ENCODE measurements at regions not wholly inside any gene's neighbourhood (a gene's known extent, or its start where the extent isn't known, plus 50 kb on each side); places are given as distances from the start of the nearest gene placed in this dataset.

DNA sequence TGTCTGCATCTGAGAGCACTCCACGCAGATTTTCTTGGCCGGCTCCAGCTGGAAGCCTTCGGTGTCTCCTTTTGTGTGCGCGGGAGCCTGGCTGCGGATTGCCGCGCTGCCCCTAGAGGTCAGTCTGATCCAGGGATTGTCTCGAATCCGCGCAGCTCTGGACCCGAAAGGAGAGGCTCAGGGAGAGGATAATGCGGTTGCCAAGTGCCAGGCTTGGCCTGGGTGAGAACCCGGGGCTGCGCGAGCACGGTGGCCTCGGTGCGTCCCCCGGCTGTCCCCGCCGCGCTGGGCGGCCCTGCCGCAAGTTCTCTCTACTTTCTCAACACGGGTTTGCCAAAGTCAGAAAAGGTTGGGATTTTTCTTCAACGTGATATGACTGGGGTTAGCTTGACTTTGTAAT lies 140.9 kb downstream of the ADCYAP1R1 start:
- DNase-seq (ENCODE audit: low read depth), result no peak
- POLR2A ChIA-PET, result no interaction called here

GRCh38 chr7:31190906-31191305 lies 138.8 kb downstream of the ADCYAP1R1 start:
- no peak for DNase-seq (ENCODE audit: low read depth)
- POLR2A ChIA-PET, result no interaction called here
- no peak for TF ChIP-seq CTCF (IDR thresholded peaks at IDR 0.05; ENCODE audit: insufficient read depth, low read depth, low read length)
- no peaks in the 10 kb centered on the region for H3K36me3 ChIP-seq (ENCODE audit: control insufficient read depth, insufficient read depth, low read length)
- H3K4me3 ChIP-seq (ENCODE audit: low read depth, low read length), result no peak overlapping the region
- CTCF ChIA-PET, result interaction anchor here (1.4 kb wide), 1 partner anchor 56 kb away, joined by 3 read pairs; no protein-coding TSS in a partner anchor
- H3K27me3 ChIP-seq (ENCODE audit: control insufficient read depth, insufficient read depth, low read length), result no peaks in the 10 kb centered on the region

More for the DNA sequence above, 140.9 kb downstream of the ADCYAP1R1 start:
- Histone ChIP-seq H3K36me3 (ENCODE audit: control insufficient read depth, insufficient read depth, low read length) (no peaks in the 10 kb centered on the region), H3K4me3 (ENCODE audit: low read depth, low read length) (no peak overlapping the region), H3K27me3 (ENCODE audit: control insufficient read depth, insufficient read depth, low read length) (no peaks in the 10 kb centered on the region)
- peak; percentile 87 for TF ChIP-seq CTCF (IDR thresholded peaks at IDR 0.05; ENCODE audit: insufficient read depth, low read depth, low read length)
- CTCF ChIA-PET, result interaction anchor here (0.7 to 1.6 kb wide), 7 partner anchors 10 to 58 kb away, joined by 3 to 7 read pairs (median 4); no protein-coding TSS in a partner anchor

GRCh38 chr7:31186202-31186601 lies 134.1 kb downstream of the ADCYAP1R1 start:
- TF ChIP-seq CTCF (IDR thresholded peaks at IDR 0.05; ENCODE audit: insufficient read depth, low read depth, low read length), result no peak
- H3K4me3 ChIP-seq (ENCODE audit: low read depth, low read length), result no peak overlapping the region
- H3K36me3 ChIP-seq (ENCODE audit: control insufficient read depth, insufficient read depth, low read length), result no peaks in the 10 kb centered on the region
- no peak for DNase-seq (ENCODE audit: low read depth)
- CTCF ChIA-PET, result interaction anchor here (2.0 kb wide), 1 partner anchor 15 kb away, joined by 6 read pairs; no protein-coding TSS in a partner anchor
- H3K27me3 ChIP-seq (ENCODE audit: control insufficient read depth, insufficient read depth, low read length), result no peaks in the 10 kb centered on the region
- POLR2A ChIA-PET, result no interaction called here

- H3K27me3 ChIP-seq (ENCODE audit: control insufficient read depth, insufficient read depth, low read length), result no peaks in the 10 kb centered on the region; the same call in 1 of the 2 replicates
- H3K36me3 ChIP-seq (ENCODE audit: control insufficient read depth, insufficient read depth, low read length), result no peaks in the 10 kb centered on the region
- H3K4me3 ChIP-seq (ENCODE audit: low read depth, low read length), result no peak overlapping the region
- no peak for DNase-seq (ENCODE audit: low read depth)
- ChIA-PET POLR2A (no interaction called here), CTCF (no interaction called here)
- TF ChIP-seq CTCF (IDR thresholded peaks at IDR 0.05; ENCODE audit: insufficient read depth, low read depth, low read length), result peak; percentile 15; the same call in 1 of the 2 replicates
Measured at GRCh38 chr7:31175672-31176071, 123.6 kb downstream of the ADCYAP1R1 start.

- CTCF ChIA-PET, result interaction anchor here (0.8 to 2.8 kb wide), 2 partner anchors 14 to 38 kb away, joined by 3 to 6 read pairs; no protein-coding TSS in a partner anchor
Measured at GRCh38 chr7:31171984-31172383, 119.9 kb downstream of the ADCYAP1R1 start.

More at GRCh38 chr7:31171984-31172383, 119.9 kb downstream of the ADCYAP1R1 start:
- DNase-seq (ENCODE audit: low read depth), result no peak
- Histone ChIP-seq H3K27me3 (ENCODE audit: control insufficient read depth, insufficient read depth, low read length) (no peaks in the 10 kb centered on the region), H3K36me3 (ENCODE audit: control insufficient read depth, insufficient read depth, low read length) (no peaks in the 10 kb centered on the region), H3K4me3 (ENCODE audit: low read depth, low read length) (no peak overlapping the region)
- POLR2A ChIA-PET, result no interaction called here
- no peak for TF ChIP-seq CTCF (IDR thresholded peaks at IDR 0.05; ENCODE audit: insufficient read depth, low read depth, low read length)
